Activated effector memory CD4-positive, alpha-beta T cell treated with Interleukin-2 at 50 U/mL for 16 hours (primary cell): ENCODE measurements at regions not wholly inside any gene's neighbourhood (a gene's known extent, or its start where the extent isn't known, plus 50 kb on each side); places are given as distances from the start of the nearest gene placed in this dataset.
"Not testable (repeated sequence)": the region's sequence is repeated elsewhere in the genome, so short reads cannot be mapped to it uniquely, and the experiment has no call there.

Source experiments
- DNase-seq: peaks from one replicate; pipeline ENCODE4 v3.0.0-alpha.2; 2020

DNA sequence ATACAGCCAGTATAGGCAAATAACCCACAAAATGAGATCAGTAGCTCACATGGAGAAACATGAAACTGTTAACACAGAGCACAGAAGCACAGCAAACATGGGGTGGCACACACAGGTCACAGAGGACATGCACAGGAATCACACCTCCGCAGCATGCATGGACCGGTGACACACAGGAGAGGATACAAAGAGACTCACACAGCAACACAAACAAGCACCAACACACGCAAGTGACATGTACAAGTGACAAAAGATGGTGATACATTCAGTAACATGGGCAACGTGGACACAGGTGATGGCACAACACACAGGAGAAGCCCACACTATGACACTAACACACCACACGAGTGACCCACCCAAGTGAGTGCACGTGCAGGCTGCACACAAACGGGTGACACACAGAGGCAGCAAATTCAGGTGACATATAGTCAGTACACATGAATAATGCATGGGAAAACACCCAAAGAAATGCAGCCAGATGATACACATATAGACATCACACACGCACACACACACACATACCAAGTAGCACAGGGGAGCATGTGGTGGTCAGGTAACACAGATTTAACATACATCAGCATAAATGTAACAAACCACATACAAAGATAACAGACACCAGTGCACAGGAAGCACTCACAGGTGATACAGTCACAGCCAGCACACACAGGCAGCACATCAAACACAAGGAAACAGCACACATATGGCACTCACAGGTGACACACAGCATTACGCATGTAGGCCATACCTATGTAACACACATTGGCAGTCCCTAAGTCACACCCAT is 216.0 kb upstream of the SFSWAP start:
- no peak for DNase-seq

DNA sequence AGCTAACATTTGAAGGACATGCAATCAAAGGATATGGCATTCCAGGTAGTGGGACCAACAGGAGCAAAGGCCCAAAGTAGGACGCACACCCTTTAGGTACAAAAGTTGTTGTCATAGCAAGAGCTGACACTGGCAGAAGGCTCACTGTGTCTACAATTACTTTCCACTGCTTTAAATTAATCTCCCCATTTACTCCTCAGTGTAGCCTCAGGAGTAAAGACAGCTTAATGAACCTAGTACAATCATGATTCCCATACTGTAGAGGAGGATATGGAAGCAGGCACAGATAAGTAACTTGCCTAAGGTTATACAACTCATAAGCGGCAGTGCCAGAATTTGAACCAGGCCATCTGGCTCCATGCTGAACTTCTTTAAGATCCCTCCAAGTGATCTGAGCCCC is 212.9 kb upstream of the SFSWAP start:
- DNase-seq = no peak

DNA sequence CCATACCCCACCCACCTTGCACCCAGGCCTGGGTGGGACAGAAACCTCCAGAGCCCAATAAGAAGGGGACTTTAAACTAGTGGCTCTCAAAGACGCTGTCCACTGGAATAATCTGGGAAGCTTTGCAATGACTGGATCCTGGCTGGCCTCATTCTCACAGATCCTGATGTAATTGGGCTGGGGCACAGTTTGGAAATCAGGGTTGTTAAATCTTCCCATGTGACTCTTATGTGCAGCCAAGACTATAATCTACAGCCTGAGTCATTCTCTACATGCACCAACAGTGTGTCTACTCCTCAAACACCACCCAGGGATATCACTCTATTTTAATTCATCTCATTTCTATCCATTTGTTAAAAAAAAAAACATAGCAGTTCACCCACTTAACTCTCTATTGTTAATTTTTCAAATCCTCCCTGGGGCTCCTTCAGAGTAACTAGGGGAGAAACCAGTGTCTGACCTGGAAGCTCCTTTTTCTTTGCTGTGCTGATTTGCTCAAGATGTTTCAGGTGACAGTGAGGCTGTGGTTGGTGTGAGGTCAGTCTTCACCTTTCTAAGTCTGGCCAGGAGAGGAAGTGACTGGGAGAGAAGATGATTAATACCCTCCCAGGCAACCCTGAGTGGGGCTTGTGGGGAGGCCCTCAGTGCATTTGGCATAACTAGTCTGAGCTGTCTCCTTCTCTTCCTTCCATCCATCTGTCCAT is 211.6 kb upstream of the SFSWAP start:
- DNase-seq = no peak

DNA sequence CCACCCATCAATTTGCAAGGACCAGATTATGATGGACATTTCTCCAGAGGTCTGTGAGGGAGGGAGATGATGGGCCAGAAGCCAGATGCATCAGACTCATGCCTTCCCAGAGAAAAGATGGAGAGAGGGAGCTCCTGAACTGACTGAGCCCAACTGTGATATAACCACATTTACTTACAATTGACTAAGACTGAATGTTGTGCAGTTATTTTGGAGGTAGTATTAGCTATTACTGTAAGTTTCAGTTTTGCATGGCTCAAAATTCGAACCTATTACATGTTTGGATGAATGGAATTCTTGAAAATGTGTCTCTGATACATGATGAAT is 211.1 kb upstream of the SFSWAP start:
- no peak for DNase-seq

DNA sequence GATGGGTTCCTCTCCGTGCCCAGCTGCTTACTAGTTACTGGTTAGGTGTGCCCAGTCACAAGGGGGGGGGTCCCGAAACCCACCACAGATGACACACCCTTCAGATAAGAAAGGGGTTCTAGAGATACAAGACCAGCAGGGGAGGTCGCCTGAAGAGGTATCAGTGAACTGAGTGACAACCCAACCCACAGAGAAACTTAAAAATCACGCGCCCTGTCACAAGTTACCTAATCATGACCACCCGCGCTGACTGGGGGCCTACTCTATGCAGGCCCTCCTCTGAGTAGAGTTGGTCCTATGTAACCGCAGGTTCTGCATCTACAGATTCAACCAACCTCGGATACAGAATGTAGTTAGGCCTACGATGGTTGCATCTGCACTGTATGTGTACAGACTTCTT is 210.3 kb upstream of the SFSWAP start:
- DNase-seq = no peak

DNA sequence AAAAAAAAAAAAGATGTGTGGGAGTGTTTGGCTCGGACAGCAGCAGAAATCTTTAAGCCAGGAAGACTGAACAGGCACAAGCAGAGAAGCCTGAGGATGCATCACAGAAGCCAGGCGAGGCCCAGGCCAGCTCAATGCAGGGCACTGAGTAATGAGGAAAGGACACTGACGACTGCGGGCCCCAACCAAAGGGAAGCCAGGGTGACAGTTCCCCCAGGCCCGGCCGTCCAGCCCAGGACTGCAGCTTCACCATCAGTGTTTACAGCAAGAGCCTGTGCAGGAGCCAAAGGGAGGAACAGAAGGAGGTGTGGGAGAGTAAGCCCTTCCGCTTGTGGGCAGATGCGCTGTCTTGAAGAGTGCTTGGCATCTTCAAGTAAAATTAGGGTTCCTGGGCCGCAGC is 205.3 kb upstream of the SFSWAP start:
- no peak for DNase-seq

DNA sequence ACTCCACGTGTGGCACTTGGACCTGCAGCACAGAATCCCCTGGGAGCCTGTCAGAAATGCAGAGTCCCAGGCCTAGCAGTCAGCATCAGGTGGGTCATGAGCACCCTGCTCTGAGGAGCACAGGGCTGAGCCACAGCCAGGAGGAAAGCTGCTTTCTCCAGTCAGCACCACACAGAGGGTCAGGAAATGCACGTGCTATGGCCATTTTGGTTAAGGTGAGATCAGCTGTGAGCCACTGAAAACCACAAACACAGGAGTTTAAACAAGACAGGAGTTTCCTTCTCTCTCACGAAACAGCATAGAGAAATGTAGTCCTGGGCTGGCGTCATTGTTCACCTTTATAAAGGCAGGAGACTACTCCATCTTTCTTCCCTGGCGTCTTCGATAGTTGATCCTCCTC is 204.5 kb upstream of the SFSWAP start:
- no peak for DNase-seq

DNA sequence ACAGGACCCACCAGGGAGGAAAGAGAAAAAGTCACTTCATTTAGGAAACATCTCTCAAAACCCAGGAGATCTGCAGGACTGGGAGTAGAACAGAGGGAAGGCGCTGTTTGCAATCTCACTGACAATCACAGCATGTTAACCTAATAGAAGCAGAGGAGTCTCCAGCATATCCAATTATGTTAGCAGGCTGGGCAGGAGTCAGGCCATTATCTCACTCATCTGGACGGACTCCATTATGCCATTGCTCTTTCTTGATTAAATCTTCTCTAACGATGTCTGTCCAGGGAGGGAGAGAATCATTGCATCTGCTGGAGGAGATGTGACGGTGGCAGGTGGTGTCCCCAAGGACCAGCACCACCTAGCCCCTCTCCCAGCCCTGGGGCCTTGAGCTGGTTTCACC is 203.8 kb upstream of the SFSWAP start:
- no peak for DNase-seq

DNA sequence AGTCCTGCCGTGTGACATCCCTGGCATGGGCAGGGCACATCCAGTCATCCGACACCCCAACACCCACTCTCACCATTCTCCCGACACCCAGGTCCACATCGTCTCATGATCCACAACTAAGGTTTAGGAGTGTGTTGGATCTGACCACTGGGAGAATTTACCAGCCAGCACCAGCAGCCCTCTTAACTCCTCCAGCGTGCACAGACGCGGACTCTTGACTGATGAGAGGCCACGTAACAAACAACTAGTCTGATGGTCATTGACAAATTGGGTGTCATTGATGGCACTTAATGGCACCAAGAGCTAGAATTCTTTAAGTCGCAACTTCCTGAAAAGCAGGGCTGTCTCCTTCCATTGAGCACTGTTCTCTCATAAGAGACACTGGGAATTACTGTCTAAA is 203.0 kb upstream of the SFSWAP start:
- DNase-seq = no peak

DNA sequence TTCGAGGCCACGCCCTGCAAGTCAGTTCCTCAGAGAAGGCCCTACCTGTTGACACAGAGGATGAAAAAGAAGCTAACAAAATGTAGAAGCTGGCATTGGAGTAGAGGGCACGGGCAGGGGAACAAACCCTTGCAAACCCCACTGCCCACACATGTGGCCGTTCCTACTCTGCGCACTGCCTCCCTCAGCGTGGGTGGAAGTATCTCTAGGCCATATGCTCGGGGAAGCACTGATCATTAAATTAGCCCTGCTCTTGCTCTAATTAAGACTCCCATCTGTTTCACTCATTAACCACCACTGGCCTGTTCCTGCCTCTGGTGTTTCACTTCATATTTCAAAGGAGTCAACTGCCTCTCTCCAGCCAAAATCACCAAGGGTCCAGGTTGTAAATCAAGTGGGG is 201.2 kb upstream of the SFSWAP start:
- no peak for DNase-seq

DNA sequence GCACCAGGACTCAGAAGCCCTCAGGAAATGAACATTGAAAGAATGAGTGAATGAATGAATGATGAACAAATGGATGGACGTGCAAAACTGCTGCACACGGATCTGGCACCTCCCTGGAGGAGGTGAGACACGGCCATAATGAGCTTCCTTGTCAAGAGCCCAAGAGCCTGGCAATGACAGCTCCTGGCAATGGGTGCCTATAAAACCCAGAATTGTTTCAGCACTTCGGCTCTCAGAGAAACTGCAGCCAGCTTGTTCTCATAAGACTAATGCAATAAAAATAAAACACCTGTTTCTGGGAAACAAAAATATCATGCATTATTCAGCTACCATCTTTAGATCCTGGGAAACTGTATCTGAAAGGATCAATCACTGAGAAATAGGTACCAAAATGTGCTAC is 200.5 kb upstream of the SFSWAP start:
- no peak for DNase-seq

DNA sequence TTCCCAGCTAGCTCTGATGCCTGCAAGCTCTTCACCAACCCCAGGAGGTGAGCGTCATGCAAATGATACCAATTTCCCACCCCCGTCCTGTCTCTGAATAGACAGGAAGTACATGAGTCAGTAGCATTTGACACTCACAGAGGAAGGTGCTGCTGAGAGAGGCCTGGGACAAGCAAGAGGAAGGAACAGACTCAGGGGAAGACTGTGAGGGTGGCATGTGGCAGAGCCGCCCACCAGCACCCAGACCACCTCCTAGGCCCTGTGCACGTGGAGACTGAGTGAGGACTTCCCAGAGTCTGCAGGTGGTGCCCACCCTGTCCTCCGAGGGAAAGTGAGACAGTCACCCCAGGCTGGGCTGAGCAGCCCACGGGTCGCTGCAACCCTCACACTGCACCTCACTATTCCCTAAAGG is 199.5 kb upstream of the SFSWAP start:
- DNase-seq = peak; percentile 29

DNA sequence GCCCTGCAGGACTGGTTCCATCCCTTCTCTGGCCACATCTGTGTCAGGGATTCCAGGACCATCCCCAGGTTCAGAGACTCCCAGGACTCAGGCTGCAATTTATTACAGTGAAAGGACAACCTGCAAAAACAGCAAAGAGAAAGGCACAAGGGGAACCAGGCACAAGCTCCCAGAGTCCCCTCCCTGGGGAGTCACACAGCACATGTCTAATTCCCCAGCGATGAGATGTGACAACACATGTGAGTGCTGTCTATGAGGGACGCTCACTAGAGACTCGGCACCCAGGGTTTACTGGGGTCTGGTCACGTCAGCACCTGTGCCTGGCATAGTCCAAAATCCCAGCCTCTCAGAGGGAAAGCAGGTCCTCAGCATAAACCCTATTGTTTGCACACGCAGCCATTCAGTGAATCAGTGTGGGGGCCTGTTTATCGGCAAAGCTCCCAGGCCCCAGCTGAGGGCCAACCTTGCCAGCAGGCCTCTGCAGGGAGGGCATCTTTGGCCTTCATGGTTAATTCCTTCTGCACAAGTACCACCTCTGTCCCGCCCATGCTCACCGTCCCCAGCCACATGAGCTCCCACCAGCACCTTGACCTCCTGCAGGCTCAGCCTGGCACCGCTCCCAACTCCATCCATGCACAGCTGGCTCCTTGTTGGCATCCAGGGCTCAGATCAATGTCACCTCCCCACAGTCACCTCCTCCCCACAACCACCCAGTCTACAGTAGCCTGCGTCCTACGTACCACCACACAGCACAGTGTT is 198.9 kb upstream of the SFSWAP start:
- no peak for DNase-seq

DNA sequence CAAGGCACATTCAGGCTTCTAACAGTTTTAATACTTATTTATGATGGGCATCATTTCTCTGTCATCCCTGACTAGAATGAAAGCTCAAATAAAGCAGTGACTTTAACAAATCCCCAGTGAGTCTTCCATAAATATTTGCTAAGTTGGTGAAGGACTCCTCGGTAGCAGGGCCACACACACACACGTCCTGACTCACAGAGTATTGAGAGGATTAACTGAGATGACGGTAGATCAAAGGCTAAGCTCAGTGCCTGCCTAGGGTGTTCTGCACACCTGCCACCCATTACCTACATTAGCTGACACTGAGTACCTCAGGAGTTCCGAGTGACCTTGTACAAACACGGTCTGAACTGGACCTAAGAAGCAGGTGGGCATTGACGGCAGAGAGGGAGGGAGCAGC is 197.3 kb upstream of the SFSWAP start:
- DNase-seq = no peak

DNA sequence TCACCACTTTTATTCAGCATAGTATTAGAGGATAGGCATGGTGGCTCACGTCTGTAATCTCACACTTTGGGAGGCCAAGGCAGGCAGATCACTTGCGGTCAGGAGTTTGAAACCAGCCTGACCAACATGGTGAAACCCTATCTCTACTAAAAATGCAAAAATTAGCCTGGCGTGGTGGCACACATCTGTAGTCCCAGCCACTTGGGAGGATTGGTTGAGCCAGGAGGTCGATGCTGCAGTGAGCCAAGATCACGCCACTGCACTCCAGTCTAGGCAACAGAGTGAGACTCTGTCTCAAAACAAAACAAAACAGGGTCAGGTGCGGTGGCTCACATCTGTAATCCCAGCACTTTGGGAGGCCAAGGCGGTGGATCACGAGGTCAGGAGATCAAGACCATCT is 190.3 kb upstream of the SFSWAP start:
- not testable (repeated sequence) for DNase-seq

DNA sequence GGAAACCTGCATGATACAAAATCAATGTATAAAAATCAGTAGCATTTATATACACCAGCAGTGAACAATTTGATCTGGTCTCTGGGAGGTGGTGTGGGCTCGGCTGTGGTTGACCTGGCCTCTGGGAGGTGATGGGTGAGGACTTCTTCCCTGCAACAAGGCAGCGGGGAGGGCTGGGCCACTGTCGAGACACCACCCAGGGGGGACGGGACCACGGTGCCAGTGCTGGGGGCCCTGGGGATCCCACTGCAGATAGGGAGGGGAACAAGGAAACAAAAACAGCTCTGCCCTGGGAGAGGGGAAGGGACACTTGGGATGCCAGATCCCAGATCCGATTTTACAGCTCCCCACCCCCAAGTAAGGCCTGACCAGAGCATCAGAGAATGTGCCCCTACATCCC is 189.6 kb upstream of the SFSWAP start:
- no peak for DNase-seq

DNA sequence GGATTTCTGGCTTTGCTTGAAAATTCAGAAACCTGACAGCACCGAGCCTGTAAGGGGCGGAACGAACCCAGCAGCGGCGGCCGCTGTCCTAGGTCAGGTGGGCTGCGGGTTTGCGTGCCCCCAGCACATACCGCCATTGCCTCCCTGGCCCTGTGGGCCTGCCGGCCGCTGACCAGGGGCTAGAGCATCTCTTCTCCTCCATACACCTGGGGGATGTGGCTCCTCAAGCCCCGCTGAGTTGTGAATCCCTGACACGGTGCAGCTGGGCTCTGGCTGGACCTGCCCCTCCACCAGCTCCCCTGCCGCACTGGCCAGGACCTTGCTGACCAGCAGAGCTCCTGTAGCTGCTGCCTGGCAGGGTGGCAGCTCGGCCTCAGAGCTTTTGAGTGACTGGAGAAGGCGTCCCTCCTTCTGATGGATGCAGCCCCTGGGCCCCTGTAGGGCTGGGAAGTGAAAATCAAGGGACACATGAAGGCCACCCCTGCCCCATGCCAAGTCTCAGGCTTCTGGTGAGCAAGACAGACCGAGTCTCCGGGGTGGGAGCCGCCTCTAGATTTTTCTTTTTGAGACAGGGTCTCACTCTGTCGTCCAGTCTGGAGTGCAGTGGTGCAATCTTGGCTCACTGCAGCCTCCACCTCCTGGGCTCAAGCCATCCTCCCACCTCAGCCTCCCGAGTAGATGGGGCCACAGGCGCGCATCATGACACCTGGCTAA is 184.9 kb upstream of the SFSWAP start:
- no peak for DNase-seq

DNA sequence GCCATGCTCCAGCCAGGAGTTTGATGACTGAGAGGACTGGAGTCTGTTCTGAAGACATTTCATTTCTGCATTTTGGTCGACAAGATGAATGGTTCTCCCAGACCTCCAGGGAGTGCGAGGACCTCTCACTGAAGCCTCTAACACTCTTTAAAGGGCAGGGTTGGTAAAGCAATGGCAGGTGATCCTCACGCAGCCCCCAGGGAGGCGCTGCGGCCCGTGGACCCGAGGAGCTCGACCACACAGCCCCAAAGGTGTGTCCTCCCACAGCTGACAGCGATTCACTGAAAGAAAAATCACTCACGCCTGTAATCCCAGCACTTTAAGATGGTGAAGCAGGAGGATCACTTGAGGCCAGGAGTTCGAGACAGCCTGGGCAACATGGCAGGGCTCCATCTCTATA is 183.8 kb upstream of the SFSWAP start:
- DNase-seq = no peak

DNA sequence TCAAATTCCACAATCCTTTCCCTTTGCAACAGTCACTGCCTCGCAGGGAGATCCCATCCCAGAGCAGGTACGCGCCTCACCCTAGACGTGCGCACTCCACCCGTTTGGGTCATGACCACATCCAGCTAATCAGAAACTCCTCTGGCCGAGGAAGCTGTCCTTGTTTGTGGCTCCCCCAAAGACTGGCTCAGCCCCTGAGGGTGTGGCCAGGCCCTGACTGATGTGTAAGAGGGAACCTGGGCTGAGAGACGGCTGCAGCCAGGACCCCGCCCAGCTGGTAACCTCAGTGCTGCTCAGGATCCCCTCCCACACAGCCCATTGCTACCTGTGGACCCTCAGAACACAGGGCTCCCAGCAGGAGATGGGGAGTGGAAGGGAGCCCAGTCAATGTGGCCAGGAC is 183.2 kb upstream of the SFSWAP start:
- no peak for DNase-seq

DNA sequence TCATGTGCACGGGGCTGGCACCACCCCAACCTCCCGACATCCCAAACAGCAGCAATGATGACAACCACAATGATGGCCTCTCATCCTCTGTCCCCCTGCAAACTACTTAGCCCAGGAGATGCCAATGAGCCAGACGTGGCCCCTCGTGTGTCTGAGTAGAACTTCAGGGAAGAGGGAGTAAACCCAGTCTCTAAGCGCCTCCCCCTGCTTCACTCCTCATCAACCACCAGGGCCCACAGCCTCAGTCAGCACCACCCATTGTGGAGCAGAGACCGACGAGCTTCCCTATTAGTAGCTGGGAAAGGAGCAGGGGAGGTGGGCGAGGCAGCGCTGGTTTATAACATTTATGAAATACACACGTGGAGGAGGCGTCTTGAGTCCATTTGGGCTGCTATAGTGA is 182.7 kb upstream of the SFSWAP start:
- DNase-seq = no peak

DNA sequence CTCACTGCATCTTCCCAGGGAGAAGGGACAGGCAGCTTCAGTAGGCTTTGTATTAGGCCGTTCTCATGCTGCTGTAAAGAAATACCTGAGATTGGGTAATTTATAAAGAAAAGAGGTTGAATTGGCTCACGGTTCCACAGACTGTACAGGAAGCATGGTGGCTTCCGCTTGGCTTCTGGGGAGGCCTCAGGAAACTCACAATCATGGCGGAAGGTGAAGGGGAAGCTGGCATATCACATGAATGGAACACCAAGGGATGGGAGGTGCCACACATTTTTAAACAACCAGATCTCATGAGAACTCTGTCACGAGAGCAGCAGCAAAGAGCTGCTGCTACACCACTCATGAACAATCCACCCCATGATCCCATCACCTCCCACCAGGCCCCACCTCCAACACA is 182.2 kb upstream of the SFSWAP start:
- no peak for DNase-seq

DNA sequence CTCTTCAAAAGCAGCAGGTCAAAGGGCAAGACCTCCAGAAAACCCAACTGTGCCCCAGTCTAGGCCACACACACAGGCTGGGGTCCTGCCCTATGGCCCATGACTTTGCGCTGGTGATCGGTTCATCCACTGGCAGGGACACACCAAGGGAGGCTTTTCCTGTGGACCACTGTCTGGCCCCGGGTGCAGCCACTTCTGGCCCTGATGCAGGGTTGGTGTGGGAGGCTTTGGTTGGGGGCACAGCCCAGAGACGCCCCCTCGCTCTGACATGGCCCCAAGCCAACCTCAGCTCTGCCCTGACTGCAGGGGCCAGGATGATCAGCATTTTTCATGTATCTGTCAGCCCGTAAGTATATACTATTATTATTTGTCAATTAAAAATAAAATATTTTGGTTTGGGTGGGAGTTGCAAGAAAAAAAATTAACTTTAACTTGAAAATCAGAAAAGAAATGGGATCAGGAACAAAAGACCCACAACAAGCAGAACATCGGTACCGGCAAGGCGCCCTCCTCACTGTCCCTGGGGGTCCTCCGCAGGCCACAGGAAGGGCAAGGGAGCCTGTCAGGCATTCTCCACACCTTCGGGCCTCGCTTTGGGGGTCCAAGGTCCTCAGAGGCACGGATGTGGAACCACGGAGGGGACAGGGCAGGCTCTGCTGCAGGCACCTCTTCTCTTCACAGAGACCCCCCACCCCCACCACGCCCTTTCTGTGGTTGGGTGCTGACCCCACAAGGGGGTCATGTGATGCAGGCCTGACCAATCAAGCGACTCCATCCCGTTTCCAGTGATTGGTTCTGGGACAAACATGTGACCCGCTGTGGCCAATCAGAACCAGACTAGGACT is 181.5 kb upstream of the SFSWAP start:
- no peak for DNase-seq

DNA sequence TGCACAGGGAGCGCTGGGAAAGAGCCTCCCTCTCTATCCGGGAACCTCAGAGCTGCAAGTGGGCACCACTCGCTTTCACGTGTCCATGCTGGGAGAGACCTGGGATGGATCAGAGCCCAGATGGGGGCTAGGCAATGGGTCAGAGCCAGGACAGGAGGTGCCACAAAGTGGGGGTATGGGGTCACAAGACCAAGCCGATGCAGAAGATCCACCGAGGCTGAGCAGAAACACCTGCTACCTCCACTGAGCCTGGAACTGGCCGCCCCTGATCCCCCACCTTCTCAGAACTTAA is 180.9 kb upstream of the SFSWAP start:
- DNase-seq = no peak
